Esophagus muscularis mucosa (tissue), 4 donors: ENCODE measurements at regions not wholly inside any gene's neighbourhood (a gene's known extent, or its start where the extent isn't known, plus 50 kb on each side); places are given as distances from the start of the nearest gene placed in this dataset.
"Not testable (repeated sequence)": the region's sequence is repeated elsewhere in the genome, so short reads cannot be mapped to it uniquely, and the experiment has no call there.

Source experiments
- CTCF ChIP-seq, 3 experiments: fragments of 200-600 bp in 2 of 3; fragments of 450-650 bp in 1 of 3; sonication (generic) in 2 of 3; IDR thresholded peaks; one replicate each; pipeline ENCODE4 v1.5.1; 2017 to 2019; ENCODE audit warnings: antibody characterized with exemption in 3 of 3, mild to moderate bottlenecking in 2 of 3, moderate library complexity in 1 of 3
- EP300 ChIP-seq: sonication (generic); formaldehyde crosslinking; IDR thresholded peaks from one replicate; pipeline ENCODE4 v1.6.1; 2017; ENCODE audit warnings: antibody characterized with exemption
- POLR2A ChIP-seq: fragments of 450-650 bp; IDR thresholded peaks from one replicate; pipeline ENCODE4 v1.6.1; 2017; ENCODE audit warnings: antibody characterized with exemption, moderate library complexity, mild to moderate bottlenecking, low read depth
- POLR2AphosphoS5 ChIP-seq, 2 donors: sonication (generic); formaldehyde crosslinking; IDR thresholded peaks; one replicate each; pipeline ENCODE4 v1.6.1; 2017; ENCODE audit warnings: antibody characterized with exemption in 2 of 2

- not testable (repeated sequence) for TF ChIP-seq CTCF (IDR thresholded peaks at IDR 0.05); POLR2AphosphoS5 (IDR thresholded peaks at IDR 0.05); POLR2A; EP300
These were observed 60.5 kb upstream of the PSME4 start for GRCh38 chr2:54031288-54031687.
